GM19468 (cell line): ENCODE measurements at regions not wholly inside any gene's neighbourhood (a gene's known extent, or its start where the extent isn't known, plus 50 kb on each side); places are given as distances from the start of the nearest gene placed in this dataset.
"Not testable (repeated sequence)": the region's sequence is repeated elsewhere in the genome, so short reads cannot be mapped to it uniquely, and the experiment has no call there.

Source experiments
- ATAC-seq: cut with Tn5 transposase; IDR thresholded peaks from one replicate; pipeline ENCODE4 v1.9.1; 2021; ENCODE audit warnings: mild to moderate bottlenecking, moderate library complexity, moderate number of reproducible peaks; ENCODE audit not compliant: unreplicated experiment; ENCODE audit errors: extremely low read depth

DNA sequence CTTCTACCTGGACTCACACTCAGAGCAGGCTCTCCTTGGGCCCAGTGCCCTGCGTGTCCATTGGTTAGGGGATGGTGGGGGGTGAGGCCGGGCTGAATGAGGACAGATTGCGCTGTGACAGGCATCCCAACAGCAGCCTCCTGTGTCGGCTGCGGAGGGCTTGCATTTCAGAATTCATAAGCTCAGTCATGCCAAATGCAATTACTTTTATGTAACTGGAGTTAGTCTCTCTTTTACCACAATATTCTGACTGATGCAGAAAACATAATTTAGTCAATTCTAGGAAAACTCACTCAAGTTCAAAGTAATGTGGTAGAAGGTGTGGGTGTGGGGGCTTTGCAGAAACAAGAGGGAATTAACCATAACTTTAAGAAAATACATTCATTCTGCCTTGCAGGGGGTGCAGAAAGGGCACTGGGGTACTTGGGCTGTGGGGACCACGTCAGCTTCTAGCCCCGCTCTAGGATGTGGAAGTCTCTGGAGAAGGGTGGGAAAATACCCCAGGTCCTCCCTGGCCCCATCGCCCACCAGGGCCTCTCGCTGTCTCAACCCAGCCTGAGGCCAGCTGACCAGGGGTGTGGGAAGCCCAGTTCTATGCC, 257.7 kb downstream of the ADGRD1 start:
- ATAC-seq = no peak

DNA sequence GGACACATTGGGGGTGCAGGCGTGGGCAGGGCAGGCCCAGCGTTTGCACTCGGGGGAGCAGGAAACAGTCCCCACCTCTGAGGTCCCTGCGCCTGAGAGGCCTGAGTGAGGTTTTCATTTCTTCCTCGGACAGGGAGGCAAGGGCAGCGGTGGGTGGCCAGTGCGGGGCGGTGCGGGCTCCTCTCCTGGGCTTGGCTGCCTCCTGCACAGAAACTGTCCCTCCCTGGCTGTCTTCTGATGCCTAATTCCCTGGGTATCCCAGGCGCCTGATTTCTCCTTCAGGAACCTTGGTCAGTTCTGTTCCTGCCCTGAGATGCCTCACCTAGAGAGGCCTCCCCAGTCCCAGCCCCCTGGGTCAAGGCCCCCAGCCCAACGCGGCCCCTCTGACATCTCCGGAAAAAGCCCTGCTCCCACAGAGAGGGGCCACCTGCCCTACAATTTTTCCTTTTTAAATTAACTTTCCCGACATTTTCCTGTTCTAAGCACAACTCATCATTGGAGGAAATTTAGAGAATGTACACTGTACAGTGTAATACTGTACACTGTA, 260.3 kb downstream of the ADGRD1 start:
- ATAC-seq = no peak

DNA sequence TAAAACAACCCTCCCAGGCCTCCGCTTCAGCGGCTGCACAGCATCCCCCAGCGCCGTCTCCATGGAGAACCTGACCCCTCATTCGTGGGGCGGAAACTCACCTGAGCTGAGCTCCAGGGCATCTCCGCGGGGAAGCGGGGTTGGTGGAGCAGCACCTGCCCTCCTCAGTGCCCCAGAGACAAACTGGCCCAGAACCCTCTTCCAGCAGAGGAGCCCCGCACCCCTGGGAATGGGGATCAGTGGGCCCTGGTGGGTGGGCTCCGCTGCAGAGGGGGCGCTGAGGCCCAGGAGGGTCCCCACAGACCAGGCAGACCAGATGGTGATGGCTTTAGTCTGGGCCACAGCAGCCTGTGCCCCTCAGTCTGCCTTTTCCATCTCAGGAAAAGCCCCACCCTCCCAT, 261.2 kb downstream of the ADGRD1 start:
- ATAC-seq = not testable (repeated sequence)

DNA sequence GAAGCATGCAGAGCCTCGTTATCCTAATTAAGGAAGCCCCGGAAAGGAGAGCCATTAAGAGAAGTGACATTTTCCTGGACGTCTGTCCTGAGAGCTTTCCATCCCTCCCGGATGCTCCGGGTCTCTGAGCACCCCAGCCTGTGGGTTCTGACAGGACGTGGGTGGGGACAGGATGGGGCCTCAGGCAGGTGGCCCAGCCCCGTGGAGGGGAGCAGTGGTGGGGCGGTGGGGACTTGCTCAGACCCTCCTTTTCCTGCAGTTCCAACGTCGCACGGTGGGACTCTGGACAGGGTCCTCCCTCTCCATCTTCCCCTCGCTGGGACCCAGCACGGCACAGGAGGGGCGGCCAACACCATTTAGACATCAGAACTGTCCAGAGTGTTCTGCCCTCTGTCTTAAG, 262.9 kb downstream of the ADGRD1 start:
- ATAC-seq = not testable (repeated sequence)

DNA sequence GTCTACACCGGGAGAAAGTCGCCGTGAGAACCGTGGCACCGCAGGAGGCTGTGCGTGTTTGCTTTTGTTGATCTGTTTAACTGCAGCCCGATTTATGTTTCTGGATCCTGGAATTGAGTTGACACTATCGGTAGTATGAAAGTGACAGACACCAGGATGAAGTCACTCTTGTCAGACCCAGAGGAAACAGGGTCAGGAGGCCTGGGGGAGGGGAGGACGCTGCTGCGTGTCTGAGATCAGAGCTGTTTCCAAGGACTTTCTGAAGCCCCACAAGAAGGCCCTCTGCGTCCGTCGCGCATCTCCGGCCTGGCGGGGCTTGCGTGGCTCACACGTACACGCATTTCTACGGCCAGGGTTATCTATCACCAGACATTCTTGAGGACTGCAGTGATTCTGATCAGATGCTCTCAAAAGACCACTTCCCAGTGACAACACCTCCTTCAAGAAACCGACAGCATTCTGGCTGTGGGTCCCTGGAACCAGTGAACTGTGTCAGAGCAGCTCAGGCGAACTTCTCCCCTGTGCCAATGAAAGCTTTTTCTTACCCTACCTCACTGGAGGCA, 263.4 kb downstream of the ADGRD1 start:
- no peak for ATAC-seq

DNA sequence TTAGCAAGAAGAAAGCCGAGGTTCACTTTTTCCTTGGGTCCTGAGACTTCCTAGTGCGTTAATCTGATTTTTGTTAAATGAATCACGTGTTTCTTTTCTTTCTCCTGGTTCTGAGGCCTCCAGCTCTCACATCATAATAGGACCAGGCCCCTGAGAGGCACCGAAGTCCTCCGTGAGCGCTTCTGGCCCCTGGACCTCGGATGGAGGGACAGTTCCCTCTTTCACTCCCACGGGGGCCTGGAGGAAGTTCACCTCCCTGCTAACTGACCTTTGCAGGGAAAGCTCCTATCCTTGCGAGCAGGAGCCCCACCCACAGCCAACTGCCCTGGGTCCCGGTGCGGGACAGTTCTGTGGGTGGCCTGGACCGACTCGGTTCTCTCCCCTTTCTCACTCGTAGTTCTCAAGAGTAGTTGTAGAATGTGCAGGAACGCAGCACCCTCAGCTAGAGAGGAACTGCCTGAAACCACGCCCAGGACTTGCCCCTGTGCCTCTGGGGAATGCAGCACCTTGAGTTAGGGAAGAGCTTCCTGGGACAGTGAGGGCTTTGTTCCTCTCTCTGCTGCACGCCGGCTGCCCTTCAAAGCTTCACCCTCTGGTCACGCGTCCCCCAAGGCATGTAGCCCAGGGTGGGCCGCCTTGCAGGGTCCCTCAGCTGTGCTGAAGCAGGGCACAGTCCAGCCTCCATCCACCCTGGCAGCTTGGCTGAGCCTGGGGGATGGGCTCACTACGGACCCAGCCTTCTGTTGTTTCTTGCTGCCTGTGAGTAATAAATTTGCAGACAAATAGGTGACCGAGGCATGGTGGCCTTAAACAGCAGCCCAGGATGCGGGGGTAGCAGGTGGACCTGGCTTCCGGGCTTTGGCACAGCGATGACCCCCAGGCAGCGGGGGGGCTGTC, 264.6 kb downstream of the ADGRD1 start:
- no peak for ATAC-seq

DNA sequence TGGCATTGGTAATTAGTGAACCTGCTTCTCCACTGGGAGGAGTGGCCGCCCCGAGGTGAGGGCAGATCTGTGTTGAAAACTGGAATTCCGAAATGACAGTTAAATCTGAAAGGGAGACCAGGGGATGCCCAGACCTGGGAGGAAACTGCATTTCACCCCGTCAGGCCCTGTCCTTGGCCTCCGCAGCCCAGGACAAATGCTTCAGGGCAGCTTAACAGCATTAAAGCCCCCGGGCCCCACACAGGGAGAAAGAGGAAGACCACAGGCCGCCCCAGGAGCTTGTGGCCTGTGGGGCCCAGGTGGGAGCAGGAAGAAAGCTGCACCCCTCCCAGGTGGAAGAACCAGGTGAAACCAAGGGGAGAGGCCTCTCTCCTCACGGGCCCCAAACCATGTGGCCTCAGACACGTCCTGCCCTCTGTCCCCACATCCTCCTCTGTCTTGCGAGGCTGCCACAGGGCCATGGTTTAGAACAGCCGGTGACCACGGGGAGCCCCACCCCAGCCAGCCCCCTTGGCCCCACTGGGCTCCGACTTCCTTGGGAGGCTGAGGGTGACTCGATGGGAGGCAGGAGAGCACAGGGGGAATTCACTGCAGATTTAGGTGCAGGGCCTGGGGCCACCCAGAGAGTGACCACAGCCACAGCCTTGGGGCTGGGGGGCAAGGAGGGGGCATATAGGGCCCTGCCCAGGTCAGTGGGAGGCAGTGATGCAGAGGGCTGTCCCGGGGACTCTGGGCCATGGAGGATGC, 265.4 kb downstream of the ADGRD1 start:
- ATAC-seq = no peak

DNA sequence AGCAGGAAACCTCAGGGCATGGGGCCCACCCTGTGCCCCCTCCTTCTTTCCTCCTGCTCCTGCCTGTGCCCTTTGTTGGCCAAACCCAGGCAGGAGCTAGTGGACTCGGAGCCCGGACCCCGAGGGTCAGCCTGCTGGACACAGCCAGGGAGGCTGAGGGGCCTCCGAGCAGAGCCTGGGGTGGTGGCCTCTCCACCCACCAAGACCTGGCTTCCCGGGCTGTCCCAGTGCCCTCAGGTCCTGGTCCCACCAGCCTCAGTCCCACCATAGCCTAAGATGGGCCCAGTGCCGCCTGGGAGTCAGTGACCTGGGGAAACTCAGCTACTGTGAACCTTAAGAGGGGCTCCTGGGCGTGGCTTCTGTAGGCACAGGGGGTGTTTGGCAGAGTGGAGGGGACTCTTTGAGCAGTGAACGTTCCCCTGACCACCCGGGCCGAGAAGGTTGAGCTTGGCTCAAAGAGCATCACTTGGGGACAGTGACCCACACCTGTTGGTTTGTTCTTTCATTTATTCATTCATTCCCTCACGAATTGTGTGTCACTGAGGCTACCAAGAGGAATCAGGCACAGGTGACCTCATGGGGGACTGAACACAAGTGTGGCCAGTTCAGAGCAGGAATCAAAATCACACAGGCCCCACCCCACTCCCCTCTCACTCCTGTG, 266.1 kb downstream of the ADGRD1 start:
- no peak for ATAC-seq

DNA sequence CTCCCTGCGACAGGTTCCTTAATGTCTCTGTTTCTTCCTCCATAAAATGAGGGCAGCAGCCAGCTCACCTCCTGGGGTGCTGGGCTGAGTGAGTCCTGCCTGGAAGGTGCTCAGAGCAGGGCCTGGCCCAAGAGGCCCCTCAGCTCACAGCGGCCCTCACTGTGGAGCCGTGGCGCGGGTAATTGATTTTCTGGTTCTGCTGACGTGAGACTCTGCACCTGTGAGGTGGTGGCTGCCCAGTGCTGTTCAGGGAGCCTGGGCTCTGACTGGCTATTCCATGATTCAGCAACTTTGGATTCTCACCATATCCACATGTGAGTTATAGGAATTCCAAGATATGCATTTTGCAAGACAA, 266.6 kb downstream of the ADGRD1 start:
- ATAC-seq = no peak

DNA sequence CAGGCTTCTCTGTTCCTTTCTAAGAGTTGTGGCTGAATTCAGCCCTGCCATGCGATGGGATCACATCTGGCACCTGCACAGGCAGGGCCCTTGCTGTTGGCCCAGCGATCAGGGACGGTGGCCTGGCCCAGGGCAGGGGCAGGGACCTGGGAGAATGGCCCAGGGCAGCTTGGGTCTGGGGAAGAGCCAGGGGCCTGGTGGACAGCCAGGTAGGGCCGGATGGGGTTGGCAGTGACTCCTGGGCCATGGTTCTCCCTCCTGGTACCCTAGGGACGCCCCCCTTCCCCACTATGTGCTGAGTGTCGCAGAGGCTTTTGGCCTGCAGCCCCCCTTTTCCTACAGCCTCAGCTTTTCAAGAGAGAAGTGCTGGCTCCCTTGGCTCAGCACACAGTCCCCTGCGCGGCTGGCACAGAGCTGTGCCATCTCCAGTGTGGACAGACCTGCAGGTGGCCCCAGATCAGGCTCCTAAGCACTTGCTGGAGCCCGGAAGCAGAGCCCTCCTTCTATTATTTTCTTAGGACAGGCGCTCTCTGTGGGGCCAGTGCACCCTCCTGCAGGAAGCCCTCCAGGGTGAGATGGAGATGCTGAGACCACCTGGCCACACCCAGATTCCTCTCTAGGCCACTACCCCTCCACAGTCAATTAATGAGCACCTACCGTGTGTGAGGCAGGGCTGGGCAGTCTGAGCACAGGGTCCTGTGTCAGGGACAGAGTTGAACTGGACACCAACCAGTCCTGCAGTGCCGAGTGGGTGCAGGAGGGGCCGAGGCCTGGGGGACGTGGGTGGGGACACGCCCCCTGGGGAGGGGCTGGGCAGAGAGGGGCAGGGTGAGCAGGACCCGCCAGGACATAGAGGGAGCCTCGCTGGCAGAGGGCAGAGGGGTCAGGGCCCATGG, 267.6 kb downstream of the ADGRD1 start:
- ATAC-seq = no peak

DNA sequence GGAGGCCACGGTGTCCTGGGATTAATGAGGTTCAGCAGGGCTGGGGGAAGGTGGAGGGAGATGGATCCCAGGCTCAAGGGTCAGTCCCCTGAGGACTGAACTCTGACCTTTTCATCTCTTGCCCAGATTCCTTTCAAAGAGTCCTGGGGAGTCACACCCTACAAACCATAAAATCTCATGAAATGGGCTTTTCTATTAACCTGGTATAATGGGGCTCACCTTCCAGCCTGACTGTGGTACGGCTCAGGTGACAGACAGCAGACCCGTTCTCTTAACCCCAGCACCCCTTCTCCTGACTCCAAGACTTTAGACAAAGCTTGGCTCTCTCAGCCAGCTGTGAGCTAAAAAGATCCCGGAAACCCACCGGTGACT, 268.2 kb downstream of the ADGRD1 start:
- no peak for ATAC-seq

DNA sequence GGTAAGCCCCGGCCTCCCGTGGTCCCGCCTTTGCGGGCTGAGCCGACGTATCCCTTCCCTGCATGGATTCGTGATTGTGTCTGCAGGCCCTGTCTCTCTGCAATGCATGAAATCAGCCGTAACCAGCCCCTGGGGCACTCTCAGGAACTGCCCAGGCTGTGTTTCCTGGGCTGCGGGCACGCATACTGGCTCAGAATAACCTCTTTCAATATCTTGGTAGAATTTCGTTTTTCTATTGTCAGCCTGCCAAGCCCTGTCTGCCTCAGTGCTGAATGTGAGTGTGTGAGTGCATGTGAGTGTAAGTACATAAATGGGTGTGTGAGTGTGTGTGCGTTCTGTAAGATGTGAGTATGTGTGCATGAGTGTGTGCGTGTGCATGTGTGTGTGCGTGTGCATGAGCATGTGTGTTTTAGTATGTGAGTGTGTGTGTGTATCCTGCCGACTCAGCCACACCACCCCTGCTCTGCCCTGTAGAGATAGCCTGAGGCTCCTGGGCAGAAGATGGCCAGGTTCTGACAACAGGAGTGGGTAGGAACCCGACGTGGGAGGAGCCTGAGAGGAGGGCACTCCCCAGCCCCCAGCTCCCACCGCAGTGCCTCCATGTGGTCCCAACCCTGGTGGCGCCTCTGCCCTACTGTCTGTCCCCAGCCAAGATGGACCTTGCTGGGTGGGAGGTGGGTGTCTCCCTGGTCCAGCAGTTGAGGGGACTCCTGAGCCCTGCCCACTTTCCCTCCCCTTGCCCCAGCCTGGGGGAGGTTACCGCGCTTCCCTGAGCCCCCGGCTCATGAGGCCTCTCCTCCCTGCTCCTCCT, 268.8 kb downstream of the ADGRD1 start:
- ATAC-seq = peak; percentile 65

DNA sequence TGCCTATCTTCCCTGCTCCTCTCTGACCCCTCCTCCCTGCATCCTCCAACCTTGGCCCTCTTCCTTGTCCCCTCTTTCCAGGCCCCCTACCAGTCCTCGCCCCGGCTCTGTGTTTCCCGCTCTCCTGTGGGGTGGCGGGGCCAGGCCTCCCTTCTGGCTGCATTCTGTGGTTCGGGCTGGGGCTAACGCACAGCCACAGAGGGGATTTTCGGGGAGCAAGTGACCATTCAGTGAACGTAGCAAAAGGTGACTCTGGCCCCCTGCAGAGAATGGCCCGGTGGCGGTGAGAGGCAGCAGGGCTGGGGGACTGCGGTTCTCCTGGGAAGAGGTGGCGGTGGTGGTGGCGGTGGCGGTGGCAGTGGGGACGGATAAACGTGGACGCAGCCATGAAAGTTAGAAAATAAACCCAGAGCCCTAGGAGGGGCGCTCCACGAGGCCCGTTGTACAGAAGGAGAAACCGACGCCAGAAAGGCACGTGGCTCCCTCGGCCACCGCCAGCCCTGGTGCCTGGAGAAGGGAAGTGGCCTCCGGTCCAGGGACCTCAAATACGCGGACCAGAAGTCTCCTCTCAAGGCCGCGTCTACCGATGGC, 269.6 kb downstream of the ADGRD1 start:
- ATAC-seq = no peak

DNA sequence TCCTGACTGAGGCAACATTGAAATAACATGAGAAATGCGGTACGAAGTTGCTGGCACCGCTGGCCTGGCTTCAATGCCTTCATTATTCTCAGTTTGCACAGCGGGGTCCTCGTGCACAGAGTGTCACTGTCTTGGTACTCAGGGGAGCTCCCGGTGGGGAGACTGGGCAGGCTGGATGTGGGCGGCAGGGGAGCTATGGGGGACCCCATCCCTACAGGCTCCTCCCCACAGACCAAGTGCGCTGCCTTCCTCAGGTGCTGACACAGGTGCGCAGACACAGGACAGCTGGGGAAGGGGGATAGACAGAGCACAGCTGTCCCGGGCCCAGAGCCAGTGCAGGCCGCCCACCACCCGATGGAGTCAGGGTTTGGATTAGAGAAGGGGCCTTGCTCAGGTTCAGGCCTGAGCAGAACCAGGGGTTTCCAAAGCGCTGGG, 270.1 kb downstream of the ADGRD1 start:
- no peak for ATAC-seq

DNA sequence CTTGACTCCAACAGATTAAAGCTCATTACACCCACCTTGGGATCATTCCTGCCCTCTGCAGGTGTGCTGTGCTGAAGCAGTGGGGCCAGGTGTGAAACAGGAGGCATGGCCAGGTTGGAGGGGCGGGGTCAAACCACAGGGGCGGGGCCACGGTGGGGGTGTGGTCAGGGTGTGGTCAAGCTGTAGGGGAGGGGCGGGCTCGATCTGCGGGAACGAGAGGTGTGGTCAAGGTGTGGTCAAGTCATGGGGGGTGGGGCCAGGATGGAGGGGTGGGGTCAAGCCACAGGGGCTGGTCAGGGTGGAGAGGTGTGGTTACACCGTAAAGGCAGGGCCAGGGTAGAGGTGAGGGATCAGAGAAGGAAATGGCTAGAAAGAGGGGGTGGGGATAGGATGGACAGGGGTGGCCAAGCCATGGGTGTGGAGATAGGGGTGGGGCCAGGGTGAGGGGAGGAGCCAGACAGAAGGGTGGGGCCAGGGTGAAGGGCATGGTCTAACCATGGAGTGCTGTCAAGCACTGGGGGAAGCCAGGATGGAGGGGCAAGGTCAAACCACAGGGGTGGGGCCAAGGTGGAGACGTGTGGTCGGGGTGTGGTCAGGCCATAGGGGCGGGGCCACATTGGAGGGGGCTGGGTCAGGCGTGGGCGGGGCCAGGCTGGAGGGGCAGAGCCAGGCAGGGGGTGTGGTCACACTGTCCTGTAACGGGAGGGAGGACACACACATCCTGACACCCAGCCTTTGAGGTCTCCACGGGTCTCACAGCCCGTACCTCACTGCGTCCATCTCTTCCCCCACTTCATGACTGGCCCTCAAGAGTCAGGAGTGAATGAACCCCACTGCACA, 270.7 kb downstream of the ADGRD1 start:
- ATAC-seq = not testable (repeated sequence)

DNA sequence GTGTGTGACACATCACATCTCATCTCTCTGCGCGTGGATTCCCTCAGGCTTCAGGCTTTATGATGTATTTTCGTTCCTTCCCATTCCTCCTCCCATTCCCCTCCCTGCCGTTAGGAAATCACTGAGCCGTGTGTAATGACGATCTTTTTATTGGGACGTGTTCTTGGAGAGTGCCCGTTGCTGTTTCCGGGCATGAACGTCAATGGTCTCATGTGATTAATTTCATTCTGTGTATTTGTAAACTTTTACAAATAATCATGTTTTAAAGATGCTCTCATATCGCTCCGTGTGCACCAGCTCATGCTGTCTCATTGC, 271.3 kb downstream of the ADGRD1 start:
- ATAC-seq = not testable (repeated sequence)
